Stimulated activated naive CD8-positive, alpha-beta T cell treated with anti-CD3 and anti-CD28 coated beads, Interleukin-15, Interleukin-2, amounts not matched to agents 100 U/mL and 50 U/mL, for 24 hours (primary cell): ENCODE measurements at regions not wholly inside any gene's neighbourhood (a gene's known extent, or its start where the extent isn't known, plus 50 kb on each side); places are given as distances from the start of the nearest gene placed in this dataset.

Experiments
- ATAC-seq: fragments of 150-1000 bp; cut with Tn5 transposase; one replicate; pipeline ENCODE4 v1.10.0; 2021
- DNase-seq: peaks from one replicate; pipeline ENCODE4 v3.0.0; 2021

GRCh38 chr9:17970277-17970676 lies 391.4 kb downstream of the SH3GL2 start:
- DNase-seq (no peak), ATAC-seq (no peak)

DNA sequence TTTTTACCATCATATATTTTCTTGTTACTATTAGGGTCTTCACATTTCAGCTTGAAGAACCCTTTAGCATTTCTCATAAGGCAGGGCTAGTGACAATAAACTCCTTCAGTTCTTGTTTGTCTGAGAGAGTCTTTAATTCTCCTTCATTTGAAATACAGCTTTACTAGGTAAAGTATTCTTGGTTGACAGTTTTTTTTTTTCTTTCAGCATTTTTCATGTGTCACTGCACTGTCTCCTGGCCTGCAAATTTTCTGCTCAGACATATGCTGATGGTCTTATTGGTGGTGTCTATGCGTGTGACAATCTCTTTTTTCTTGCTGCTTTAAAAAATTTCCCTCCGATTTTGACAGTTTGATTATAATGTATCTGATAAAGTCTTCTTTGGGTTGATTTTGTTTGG lies 399.9 kb downstream of the SH3GL2 start:
- DNase-seq (no peak), ATAC-seq (no peak)

DNA sequence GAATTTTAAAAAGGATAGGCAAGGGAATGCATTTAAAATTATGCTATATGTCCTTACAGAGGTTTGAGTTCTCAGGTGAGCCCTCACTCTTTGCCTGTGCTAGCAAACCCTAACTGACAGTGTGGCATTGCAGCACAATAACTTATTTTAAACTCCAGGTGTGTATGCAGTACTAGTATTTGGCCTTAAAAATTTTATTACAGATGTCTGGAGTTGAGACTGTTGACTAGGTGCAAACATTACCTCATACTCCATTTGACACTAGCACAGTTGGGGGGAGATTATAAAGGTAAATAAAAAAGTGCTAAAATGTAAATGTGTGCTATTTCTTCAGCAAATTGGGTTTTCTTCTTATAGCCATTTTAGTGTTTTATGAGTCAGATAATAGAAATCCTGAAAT lies 407.7 kb downstream of the SH3GL2 start:
- no peak for DNase-seq
- no peak for ATAC-seq

DNA sequence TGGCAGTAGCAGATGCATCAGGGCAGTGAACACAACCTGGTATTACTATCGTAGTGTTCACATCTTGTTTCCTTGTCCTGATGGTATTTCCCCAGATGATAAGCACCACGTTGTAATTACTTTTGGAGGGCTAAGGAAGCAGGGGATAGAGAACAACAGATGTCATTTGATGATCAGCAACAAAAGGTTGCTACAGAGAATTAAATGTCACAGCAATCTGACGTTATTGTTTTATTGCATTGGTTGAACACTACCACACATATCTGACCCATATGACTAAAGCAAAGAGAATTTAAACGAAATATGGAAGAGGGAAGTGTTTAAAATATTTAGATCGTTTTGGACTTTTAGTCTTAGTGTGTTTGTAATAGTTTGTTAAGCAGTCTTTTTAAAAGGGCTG lies 408.3 kb downstream of the SH3GL2 start:
- DNase-seq (no peak), ATAC-seq (no peak)

DNA sequence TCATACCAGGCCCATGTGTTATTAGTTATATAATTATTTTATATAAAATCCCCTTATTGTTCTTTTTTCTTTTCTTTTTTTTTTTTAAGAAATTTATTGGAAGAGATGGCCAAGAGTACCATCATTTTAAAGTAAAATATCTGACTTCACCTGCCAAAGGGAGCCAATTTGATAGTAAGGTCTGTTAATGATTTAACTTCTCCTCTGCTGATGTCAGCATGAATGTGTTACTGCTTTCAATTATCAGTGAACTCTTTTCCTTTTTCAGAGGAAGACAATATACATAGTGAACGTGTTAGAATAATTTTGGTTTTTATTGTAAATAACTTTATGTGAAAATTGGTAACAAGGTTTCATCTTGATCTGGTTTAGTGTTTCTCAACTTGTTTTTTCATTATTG lies 409.6 kb downstream of the SH3GL2 start:
- DNase-seq (no peak), ATAC-seq (no peak)

DNA sequence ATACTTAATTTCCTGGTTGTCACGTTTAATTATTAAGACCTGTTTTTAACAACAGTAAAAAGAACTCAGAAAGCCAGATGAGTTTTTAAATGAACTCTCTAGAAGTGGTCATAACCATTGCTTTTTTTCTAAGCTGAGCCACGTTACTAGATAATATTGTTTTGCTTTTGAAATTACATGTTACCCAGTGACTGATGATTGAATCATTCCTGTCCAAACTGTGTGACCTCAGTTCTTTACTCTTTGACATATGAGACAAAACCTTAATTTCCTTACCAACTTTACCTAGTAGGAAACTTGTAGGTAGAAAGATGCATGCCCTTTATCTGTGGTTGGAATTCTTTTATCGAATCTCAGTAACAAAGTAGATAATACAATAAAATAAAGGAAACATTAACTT lies 411.7 kb downstream of the SH3GL2 start:
- no peak for ATAC-seq
- DNase-seq, result no peak

DNA sequence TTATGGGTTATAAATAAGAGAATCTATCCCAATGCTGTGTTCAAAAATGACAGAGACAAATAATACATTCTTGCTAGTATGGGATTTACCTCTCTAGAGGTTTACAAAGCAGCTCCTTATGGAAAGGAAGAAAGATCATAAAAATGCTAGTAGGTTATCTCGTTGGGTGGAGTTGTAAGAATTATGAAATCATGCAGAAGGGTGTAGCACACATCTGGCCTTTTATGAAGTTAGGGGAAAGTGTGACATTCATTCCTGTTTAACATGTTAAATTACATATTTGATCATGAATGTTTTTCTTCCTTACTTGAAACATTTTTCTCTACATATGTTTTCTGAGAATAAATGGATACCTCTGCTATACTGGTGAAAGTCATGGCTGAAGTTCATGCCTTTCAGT lies 414.2 kb downstream of the SH3GL2 start:
- no peak for ATAC-seq
- DNase-seq, result no peak

DNA sequence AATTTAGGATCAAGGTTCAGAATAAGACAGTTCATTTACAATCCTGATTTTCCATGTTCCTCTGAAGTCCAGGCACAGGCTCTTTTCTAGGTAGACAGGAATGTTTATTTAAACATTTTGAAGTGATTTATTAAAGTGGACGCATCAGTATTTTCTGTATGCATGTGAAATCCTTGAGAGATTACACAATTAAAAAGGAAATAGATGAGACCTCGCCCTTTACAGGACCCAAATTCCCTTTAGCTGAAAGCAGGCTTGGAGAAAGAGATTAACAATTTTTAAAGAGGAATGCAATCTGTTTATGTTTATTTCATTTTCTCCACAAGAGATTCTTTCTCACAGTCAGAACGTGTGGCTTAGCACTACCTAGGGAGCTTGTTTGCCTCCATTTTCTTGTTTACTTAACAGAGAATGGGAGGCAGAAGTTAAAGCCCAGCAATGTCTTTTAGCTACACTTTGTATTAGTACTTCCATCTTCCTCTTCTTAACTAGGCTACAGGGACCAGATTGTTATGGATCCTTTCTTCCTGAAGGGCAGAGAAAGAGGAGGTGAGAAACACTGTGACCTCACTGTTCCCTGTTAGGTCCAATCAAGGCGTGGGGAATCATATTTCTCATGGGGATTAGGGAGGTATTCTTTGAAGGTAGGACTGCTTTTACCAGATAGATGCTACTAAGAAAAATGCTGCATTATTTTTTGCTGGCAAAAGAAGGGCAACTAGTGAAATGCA lies 416.0 kb downstream of the SH3GL2 start:
- DNase-seq, result no peak
- ATAC-seq, result no peak

GRCh38 chr9:17996728-17997127 lies 417.9 kb downstream of the SH3GL2 start:
- no peak for DNase-seq
- ATAC-seq, result no peak

- DNase-seq (no peak), ATAC-seq (no peak)
Observed at GRCh38 chr9:18002718-18003438, 424.0 kb downstream of the SH3GL2 start.

DNA sequence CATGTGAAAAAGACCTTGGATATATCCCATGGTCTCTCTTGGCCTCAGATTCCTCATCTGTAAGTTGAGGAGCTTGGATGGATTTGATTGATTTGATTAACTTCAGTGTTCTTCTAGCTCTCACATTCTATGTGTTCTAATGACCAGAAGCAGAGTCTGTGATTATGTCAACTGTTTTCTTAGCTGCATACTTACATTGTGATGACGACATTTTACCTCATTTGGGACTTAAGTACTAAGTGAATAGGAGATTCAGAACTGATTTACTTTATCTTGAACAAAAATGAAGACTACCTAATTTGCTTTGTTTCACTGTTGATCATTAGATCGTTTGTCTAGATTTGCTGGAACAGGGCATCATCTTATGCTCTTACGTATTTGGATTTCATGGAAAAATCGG lies 427.7 kb downstream of the SH3GL2 start:
- ATAC-seq (no peak), DNase-seq (no peak)

- DNase-seq (no peak), ATAC-seq (no peak)
Observed at GRCh38 chr9:18007621-18008020, 428.8 kb downstream of the SH3GL2 start.

DNA sequence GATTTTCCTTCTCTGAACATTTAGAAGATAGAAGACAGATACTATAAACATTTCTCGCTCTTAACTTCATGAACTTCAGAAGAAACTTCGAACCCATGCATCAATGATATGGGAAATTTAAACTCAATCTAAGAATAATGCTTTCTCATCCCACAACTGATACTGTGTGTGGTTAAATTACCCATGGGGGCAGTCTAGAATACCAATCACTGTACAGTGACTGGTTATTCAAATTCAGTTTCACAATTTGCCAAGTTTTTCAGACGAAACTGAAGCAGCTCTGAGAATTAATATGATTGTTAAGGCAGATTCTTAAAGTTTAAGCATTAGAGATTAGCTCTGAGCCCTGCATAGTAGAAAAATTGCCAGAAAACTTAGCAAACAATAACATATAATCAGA lies 431.0 kb downstream of the SH3GL2 start:
- no peak for DNase-seq
- no peak for ATAC-seq

- DNase-seq (no peak), ATAC-seq (no peak)
Observed at GRCh38 chr9:18010492-18010891, 431.6 kb downstream of the SH3GL2 start.

GRCh38 chr9:18012170-18012569 lies 433.3 kb downstream of the SH3GL2 start:
- ATAC-seq (no peak), DNase-seq (no peak)

DNA sequence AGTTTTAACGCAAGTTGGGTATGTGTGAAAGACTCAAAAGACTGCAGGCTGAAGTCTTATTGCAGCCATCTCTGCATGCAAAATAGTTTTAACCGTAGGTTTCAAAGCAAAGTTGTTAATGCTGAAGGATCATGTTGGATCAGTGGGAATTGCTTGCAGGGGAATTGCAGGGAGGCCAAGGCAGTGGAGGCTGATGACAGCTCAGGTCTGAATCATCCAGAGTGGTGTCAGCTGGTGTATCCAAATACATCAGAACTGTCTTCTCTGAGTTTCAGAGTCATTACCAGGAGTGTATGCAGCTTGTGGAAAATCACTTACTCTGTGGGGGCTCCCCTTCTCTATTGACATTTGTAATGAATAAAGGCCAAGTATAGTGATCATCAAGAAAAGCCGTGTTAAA lies 435.7 kb downstream of the SH3GL2 start:
- no peak for ATAC-seq

GRCh38 chr9:18015116-18015515 lies 436.2 kb downstream of the SH3GL2 start:
- DNase-seq (no peak), ATAC-seq (no peak)

More for the DNA sequence above, 435.7 kb downstream of the SH3GL2 start:
- no peak for DNase-seq

DNA sequence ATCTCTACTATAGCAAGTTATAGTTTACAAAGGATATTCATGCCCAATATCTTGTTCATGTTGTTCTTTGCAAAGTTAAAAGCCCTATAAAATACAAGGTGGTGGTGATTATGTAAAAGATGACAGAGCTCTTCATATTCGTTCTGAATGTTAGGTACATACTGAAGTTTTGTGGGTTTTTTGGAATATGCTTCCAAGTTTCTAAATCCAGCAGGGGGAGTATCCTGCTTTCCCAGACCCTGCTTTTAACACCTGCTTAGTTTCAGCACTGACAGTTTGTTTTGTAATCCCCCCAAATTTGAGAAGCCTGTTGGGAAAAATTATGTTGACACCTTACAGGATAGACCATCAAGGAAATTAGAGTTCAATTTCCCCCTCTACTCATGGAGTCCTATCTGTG lies 438.3 kb downstream of the SH3GL2 start:
- ATAC-seq (no peak), DNase-seq (no peak)

- no peak for DNase-seq
- ATAC-seq, result no peak
Observed at GRCh38 chr9:18018221-18018620, 439.4 kb downstream of the SH3GL2 start.

DNA sequence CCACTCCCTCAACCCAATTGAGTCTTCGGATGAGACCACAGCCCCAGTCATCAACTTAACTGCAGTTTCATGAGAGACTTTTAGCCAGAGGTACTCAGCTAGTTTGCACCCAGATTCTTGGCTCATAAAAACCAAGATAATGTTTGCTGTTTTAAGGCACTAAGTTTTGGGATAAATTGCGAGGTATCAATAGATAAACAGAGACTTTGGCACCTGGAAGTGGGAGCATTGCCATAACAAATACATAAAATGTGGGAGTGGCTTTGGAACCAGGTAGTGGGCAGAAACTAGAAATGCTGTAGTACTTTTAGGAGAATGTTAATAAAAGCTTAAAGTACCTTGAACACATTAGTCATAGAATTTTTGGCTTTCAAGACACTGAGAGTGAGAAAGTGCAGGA lies 439.8 kb downstream of the SH3GL2 start:
- DNase-seq (no peak), ATAC-seq (no peak)

DNA sequence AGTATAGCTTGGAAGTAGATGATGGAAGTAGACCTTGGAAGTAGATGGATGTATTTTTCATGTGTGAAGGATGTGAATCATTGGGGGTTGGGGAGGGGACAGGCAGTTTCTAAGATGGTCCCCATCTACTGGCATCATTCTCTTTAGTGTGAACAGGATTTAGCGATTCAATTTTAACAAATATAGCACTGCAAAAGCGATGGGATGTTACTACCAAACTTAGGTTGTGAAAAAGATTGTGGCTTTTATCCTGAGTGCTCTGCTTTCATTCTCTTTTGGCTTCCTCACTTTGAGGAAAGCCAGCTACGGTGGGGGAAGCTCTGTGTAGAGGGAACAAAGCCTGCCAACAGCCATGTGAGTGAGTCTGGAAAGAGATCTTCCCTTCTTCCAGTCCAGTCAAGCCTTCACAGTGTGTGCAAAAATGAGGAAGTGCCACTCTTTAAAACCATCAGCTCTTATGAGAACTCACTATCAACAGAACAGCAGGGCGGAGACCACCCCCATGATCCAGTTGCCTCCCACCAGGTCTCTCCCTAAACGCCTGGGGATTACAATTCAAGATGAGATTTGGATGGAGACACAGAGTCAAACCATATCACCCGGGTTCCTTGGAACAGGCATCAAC lies 441.4 kb downstream of the SH3GL2 start:
- DNase-seq (no peak), ATAC-seq (no peak)

GRCh38 chr9:18022642-18023041 lies 443.8 kb downstream of the SH3GL2 start:
- ATAC-seq, result no peak
- DNase-seq, result no peak

GRCh38 chr9:18023332-18023731 lies 444.5 kb downstream of the SH3GL2 start:
- DNase-seq, result no peak

DNA sequence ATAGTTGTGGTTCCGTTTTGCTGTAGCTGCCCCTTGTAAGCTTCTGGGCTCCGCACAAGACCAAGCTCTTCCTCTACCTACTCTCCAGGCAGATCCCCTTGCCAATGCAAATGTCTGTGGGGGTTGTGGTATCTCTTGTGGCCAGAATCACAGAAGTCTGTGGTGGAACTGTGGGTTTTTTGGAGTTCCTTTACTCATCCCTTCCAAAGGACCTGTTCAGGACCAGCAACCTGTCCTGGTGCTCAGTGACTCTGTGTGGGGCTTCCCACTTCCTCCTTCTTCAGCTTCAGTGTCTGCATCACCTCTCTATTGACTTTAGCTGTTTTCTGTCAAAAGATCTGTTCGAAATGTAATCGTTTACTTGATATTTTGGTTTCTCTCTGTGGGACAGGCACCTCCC lies 441.3 kb upstream of the ADAMTSL1 start:
- DNase-seq, result no peak
- ATAC-seq, result no peak

More at GRCh38 chr9:18023332-18023731, 444.5 kb downstream of the SH3GL2 start:
- no peak for ATAC-seq
